NB4 (cell line): ENCODE measurements at regions not wholly inside any gene's neighbourhood (a gene's known extent, or its start where the extent isn't known, plus 50 kb on each side); places are given as distances from the start of the nearest gene placed in this dataset.
"Not testable (repeated sequence)": the region's sequence is repeated elsewhere in the genome, so short reads cannot be mapped to it uniquely, and the experiment has no call there.

Experiments used
- DNase-seq: peaks from one replicate; pipeline ENCODE4 v3.0.0; 2010; ENCODE audit warnings: low read depth
- H3K4me3 ChIP-seq: one replicate; pipeline ENCODE4 v1.5.1; 2011; ENCODE audit warnings: mild to moderate bottlenecking, low read depth, low read length, moderate library complexity
- MYC ChIP-seq: IDR thresholded peaks from 2 replicates; pipeline ENCODE4 v1.6.1; 2011; ENCODE audit warnings: low read depth, low read length
- POLR2A ChIP-seq: IDR thresholded peaks from 2 replicates; pipeline ENCODE4 v1.6.1; 2011; ENCODE audit warnings: mild to moderate bottlenecking; ENCODE audit not compliant: insufficient read length; ENCODE audit errors: extremely low read depth
- TF ChIP-seq, protein P1 (sequence below): IDR thresholded peaks from one replicate; pipeline ENCODE4 v1.5.1; 2012; ENCODE audit warnings: low read depth, low read length
- TF ChIP-seq, protein P2 (sequence below): IDR thresholded peaks from 2 replicates; pipeline ENCODE4 v1.6.1; 2011; ENCODE audit warnings: low read depth, low read length

DNA sequence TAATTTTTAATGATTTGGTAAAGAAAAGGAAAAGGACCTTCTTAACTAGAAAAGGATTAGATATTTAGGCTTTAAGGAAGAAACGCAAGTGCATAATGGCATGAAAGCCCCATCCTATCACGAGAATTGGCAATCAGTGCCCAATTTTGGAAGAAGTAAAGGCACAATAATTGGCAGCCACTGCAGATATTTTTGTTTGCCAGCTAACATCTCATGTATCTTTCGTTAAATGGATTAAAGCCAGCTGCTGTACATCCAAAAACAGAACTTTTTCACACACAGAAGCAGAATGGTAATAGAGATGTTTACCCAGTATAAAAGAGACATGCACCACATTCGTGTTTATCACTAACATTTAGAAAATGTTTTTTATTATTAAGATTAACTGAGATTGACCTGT is 180.3 kb downstream of the C6orf118 start:
- TF ChIP-seq MYC (no peak), POLR2A (no peak)
- TF ChIP-seq, protein P1, sequence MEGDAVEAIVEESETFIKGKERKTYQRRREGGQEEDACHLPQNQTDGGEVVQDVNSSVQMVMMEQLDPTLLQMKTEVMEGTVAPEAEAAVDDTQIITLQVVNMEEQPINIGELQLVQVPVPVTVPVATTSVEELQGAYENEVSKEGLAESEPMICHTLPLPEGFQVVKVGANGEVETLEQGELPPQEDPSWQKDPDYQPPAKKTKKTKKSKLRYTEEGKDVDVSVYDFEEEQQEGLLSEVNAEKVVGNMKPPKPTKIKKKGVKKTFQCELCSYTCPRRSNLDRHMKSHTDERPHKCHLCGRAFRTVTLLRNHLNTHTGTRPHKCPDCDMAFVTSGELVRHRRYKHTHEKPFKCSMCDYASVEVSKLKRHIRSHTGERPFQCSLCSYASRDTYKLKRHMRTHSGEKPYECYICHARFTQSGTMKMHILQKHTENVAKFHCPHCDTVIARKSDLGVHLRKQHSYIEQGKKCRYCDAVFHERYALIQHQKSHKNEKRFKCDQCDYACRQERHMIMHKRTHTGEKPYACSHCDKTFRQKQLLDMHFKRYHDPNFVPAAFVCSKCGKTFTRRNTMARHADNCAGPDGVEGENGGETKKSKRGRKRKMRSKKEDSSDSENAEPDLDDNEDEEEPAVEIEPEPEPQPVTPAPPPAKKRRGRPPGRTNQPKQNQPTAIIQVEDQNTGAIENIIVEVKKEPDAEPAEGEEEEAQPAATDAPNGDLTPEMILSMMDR = no peak
- TF ChIP-seq, protein P2, sequence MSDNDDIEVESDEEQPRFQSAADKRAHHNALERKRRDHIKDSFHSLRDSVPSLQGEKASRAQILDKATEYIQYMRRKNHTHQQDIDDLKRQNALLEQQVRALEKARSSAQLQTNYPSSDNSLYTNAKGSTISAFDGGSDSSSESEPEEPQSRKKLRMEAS = no peak
- DNase-seq = no peak
- no peak overlapping the region for H3K4me3 ChIP-seq

GRCh38 chr6:165127743-165128142 is 181.7 kb downstream of the C6orf118 start:
- H3K4me3 ChIP-seq, DNase-seq: not testable (repeated sequence)

DNA sequence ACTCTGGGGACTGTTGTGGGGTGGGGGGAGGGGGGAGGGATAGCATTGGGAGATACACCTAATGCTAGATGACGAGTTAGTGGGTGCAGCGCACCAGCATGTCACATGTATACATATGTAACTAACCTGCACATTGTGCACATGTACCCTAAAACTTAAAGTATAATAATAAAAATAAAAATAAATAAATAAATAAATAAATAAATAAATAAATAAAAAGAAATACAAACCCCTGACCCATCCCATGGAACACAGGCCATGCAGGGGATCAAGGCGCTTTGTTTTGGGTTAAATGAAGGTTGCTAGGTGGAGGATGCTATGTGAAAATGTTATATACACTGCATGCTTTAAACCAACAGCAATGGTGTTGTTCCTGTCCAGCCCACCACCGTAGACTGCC is 184.7 kb downstream of the C6orf118 start:
- H3K4me3 ChIP-seq, DNase-seq: not testable (repeated sequence)

GRCh38 chr6:165119231-165120020 is 190.0 kb downstream of the C6orf118 start:
- DNase-seq = peak; percentile 35
- no peak overlapping the region for H3K4me3 ChIP-seq
- no peak for TF ChIP-seq POLR2A

GRCh38 chr6:165118736-165119135 is 190.7 kb downstream of the C6orf118 start:
- no peak overlapping the region for H3K4me3 ChIP-seq
- no peak for DNase-seq
- TF ChIP-seq MYC (no peak), POLR2A (no peak)
- TF ChIP-seq, protein P1 = no peak
- TF ChIP-seq, protein P2 = no peak

DNA sequence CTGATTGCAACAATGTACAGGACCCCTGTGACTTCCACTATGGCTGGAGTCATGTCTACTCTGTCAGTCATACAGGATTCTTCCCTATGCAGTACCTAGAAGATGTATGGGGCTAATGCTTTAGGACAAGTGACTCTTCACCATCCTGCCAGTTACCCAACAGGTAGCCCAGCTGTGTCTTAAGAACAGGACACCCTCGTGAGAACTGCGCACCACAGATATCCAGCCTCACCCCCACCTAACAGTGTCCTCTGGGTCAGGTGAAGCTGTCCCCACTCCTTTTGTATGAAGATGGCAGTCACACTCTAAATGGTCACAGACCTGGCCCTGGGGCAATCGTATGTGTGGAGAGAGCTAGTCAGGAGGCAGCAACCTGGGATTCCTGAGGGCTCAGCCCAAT is 191.6 kb downstream of the C6orf118 start:
- H3K4me3 ChIP-seq = no peak overlapping the region
- no peak for DNase-seq
- TF ChIP-seq, protein P2 = no peak
- TF ChIP-seq POLR2A = no peak
- TF ChIP-seq MYC = no peak
- TF ChIP-seq, protein P1 = no peak

DNA sequence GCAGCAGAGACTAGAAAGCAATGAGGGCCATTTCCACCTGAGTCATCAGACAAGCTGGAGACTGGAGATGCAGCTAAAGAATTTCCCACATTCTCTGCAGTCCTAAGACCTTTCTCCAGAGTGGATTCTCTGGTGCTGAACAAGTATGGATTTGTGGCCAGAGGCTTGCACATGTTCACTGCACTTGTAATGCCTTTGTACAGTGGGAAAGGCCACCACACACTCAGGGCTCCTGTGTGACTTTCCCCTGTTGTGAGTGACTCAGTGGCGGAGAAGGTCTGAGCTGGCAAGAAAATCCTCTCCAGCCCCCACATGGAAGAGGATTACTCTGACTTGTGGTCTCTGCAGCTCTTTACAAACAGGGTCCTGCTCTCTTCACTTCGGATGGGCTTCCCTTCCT is 192.3 kb downstream of the C6orf118 start:
- no peak for DNase-seq
- no peak overlapping the region for H3K4me3 ChIP-seq
- TF ChIP-seq MYC = no peak
- TF ChIP-seq, protein P1 = no peak
- TF ChIP-seq POLR2A = no peak
- TF ChIP-seq, protein P2 = no peak
